ENCODE measurements at regions not wholly inside any gene's neighbourhood (a gene's known extent, or its start where the extent isn't known, plus 50 kb on each side); places are given as distances from the start of the nearest gene placed in this dataset.

DNA sequence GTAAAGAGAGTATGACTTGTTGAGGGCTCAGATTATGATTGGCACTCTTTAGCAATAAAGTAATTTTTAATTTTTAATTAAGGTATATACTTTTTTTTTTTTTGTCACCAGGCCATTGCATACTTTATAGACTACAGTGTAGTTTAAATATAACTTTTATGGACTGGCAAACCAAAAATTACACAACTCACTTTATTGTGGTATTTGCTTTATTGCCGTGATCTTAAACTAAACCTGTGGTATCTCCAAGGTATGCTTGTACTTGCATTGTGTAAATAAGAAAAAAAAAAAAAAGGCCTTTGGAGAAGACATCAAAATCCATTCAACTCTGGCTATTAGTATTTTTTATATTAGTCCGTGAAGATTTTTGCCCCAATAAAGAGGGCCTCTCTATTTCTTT lies 646.7 kb upstream of the FOXG1 start:
- Histone ChIP-seq H3K4me2 (ENCODE audit: unreplicated experiment) (no peak overlapping the region), H3K4me1 (ENCODE audit: insufficient read depth) (no peaks in the 10 kb centered on the region), H3K9me3 (ENCODE audit: low read depth) (no peaks in the 10 kb centered on the region), H3K36me3 (ENCODE audit: low read depth) (no peaks in the 10 kb centered on the region), H3K4me3 (no peak overlapping the region), H4K20me1 (ENCODE audit: insufficient read depth) (no peaks in the 10 kb centered on the region), H3K9ac (no peak overlapping the region), H3K27ac (no peak overlapping the region), H3K27me3 (replicated peaks; ENCODE audit: insufficient read depth) (no peaks in the 10 kb centered on the region), H3K79me2 (ENCODE audit: insufficient read depth) (no peaks in the 10 kb centered on the region), H3F3A (ENCODE audit: insufficient read depth) (no peaks in the 10 kb centered on the region), H2AFZ (no peak overlapping the region), H3K9me2 (ENCODE audit: insufficient read depth) (no peaks in the 10 kb centered on the region)
- TF ChIP-seq EZH2 (IDR thresholded peaks at IDR 0.05; ENCODE audit: insufficient read depth, poor library complexity, severe bottlenecking): no peak
- TF ChIP-seq EZH2phosphoT487 (IDR thresholded peaks at IDR 0.05; ENCODE audit: insufficient read depth, low read depth): no peak
- no peak for DNase-seq
- WGBS, 2 experiments (ENCODE audit: low coverage in 1 of 2, low lambda C conversion rate in 2 of 2, missing lambda C conversion rate in 2 of 2): 13 to 16% methylated on average over 2 of the region's 2 CpGs
- in situ Hi-C loops (cut with MboI): no loop called here

DNA sequence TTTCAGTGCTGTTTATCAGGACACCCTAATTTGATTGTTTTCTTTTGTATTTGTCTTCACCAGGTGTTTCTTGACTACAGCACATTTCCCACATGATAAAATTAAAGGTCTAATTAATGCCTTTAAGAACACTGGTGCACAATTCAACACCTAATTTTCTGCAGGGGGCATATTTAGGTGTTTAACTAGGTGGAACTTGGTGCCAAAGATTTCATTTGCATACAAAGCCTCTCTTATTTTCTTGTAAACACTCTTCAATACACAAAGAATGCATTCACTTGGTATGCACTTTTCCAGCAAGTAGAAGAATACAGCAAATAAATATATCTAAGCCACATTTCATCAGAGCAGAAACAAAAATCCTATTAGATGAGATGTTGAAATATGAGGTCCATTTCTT lies 646.2 kb upstream of the FOXG1 start:
- no peak for DNase-seq
- Histone ChIP-seq H3K36me3 (ENCODE audit: low read depth) (no peaks in the 10 kb centered on the region), H3K9ac (no peak overlapping the region), H4K20me1 (ENCODE audit: insufficient read depth) (no peaks in the 10 kb centered on the region), H2AFZ (no peak overlapping the region), H3K9me2 (ENCODE audit: insufficient read depth) (no peaks in the 10 kb centered on the region), H3K4me1 (ENCODE audit: insufficient read depth) (no peaks in the 10 kb centered on the region), H3K4me3 (no peak overlapping the region), H3K9me3 (ENCODE audit: low read depth) (no peaks in the 10 kb centered on the region), H3K27me3 (replicated peaks; ENCODE audit: insufficient read depth) (no peaks in the 10 kb centered on the region), H3K27ac (no peak overlapping the region), H3K4me2 (ENCODE audit: unreplicated experiment) (no peak overlapping the region), H3F3A (ENCODE audit: insufficient read depth) (no peaks in the 10 kb centered on the region), H3K79me2 (ENCODE audit: insufficient read depth) (no peaks in the 10 kb centered on the region)
- in situ Hi-C loops (cut with MboI): no loop called here
- no peak for TF ChIP-seq EZH2phosphoT487 (IDR thresholded peaks at IDR 0.05; ENCODE audit: insufficient read depth, low read depth)
- no peak for TF ChIP-seq EZH2 (IDR thresholded peaks at IDR 0.05; ENCODE audit: insufficient read depth, poor library complexity, severe bottlenecking)

DNA sequence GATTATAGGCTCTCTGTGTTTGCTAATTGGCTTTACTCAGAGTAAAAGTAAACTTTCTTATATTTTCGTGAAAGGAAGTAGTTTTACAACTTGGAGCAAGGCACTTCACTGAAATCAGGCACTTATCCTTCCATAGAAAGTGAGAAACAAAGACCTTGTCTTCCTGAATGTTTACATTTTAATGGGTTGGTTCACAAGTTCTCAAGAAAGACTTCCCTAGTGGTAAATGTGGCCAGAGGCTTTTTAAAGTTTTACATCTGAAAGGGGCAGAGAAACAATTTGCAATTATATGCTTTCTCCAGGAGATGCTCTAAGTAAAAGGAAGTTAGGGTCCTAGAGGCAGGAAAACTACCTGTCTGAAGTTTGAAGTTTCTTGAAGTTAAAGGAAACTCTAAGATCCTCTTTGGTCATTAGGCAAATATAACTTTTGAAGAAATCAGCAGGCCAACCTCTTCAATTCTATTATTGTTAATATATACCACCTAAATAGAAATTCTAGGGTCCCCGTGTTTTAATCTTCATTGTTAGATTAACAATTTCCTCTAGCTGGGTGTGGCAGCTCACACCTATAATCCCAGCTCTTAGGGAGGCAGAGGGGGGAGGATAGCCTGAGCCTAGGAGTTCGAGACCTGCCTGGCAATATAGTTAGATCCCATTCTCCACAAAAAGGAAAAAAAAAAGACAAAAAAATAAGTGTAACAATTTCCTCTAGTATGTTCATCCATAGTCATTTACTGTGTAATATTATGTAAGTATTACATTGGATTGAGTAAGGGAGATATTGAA lies 644.9 kb upstream of the FOXG1 start:
- no peak for TF ChIP-seq EZH2 (IDR thresholded peaks at IDR 0.05; ENCODE audit: insufficient read depth, poor library complexity, severe bottlenecking)
- TF ChIP-seq EZH2phosphoT487 (IDR thresholded peaks at IDR 0.05; ENCODE audit: insufficient read depth, low read depth): no peak
- Histone ChIP-seq H3K79me2 (ENCODE audit: insufficient read depth) (no peaks in the 10 kb centered on the region), H3K27ac (no peak overlapping the region), H3K9me2 (ENCODE audit: insufficient read depth) (no peaks in the 10 kb centered on the region), H3K27me3 (replicated peaks; ENCODE audit: insufficient read depth) (no peaks in the 10 kb centered on the region), H2AFZ (no peak overlapping the region), H4K20me1 (ENCODE audit: insufficient read depth) (no peaks in the 10 kb centered on the region), H3K4me3 (no peak overlapping the region), H3K36me3 (ENCODE audit: low read depth) (no peaks in the 10 kb centered on the region), H3F3A (ENCODE audit: insufficient read depth) (no peaks in the 10 kb centered on the region), H3K9ac (no peak overlapping the region), H3K4me2 (ENCODE audit: unreplicated experiment) (no peak overlapping the region), H3K4me1 (ENCODE audit: insufficient read depth) (no peaks in the 10 kb centered on the region), H3K9me3 (ENCODE audit: low read depth) (no peaks in the 10 kb centered on the region)
- DNase-seq: no peak
- in situ Hi-C loops (cut with MboI): no loop called here
- WGBS, 2 experiments (ENCODE audit: low coverage in 1 of 2, low lambda C conversion rate in 2 of 2, missing lambda C conversion rate in 2 of 2): 6% methylated on average over 3 of the region's 3 CpGs

GRCh38 chr14:28130610-28131284 lies 635.8 kb upstream of the FOXG1 start:
- H3K36me3 ChIP-seq (ENCODE audit: low read depth): no peaks in the 10 kb centered on the region
- H3K4me2 ChIP-seq (ENCODE audit: unreplicated experiment): no peak overlapping the region
- TF ChIP-seq EZH2phosphoT487 (IDR thresholded peaks at IDR 0.05; ENCODE audit: insufficient read depth, low read depth) (no peak), EZH2 (IDR thresholded peaks at IDR 0.05; ENCODE audit: insufficient read depth, poor library complexity, severe bottlenecking) (no peak)
- no peaks in the 10 kb centered on the region for H3K27me3 ChIP-seq (replicated peaks; ENCODE audit: insufficient read depth)
- no peaks in the 10 kb centered on the region for H3K9me2 ChIP-seq (ENCODE audit: insufficient read depth)
- no peak overlapping the region for H2AFZ ChIP-seq
- 7 to 10% methylated on average over 7 of the region's 7 CpGs for WGBS, 2 experiments (ENCODE audit: low coverage in 1 of 2, low lambda C conversion rate in 2 of 2, missing lambda C conversion rate in 2 of 2)
- DNase-seq: no peak
- no peak overlapping the region for H3K9ac ChIP-seq
- H3K4me1 ChIP-seq (ENCODE audit: insufficient read depth): no peaks in the 10 kb centered on the region
- H3K79me2 ChIP-seq (ENCODE audit: insufficient read depth): no peaks in the 10 kb centered on the region
- H3F3A ChIP-seq (ENCODE audit: insufficient read depth): no peaks in the 10 kb centered on the region
- no peak overlapping the region for H3K4me3 ChIP-seq
- no peaks in the 10 kb centered on the region for H3K9me3 ChIP-seq (ENCODE audit: low read depth)
- H4K20me1 ChIP-seq (ENCODE audit: insufficient read depth): no peaks in the 10 kb centered on the region
- in situ Hi-C loops (cut with MboI): no loop called here
- H3K27ac ChIP-seq: no peak overlapping the region
